Liver (tissue), 8 donors: ENCODE measurements at regions not wholly inside any gene's neighbourhood (a gene's known extent, or its start where the extent isn't known, plus 50 kb on each side); places are given as distances from the start of the nearest gene placed in this dataset.

Experiments
- DNase-seq: peaks from one replicate; pipeline ENCODE4 v3.0.0-alpha.2; 2017; ENCODE audit warnings: low spot score
- H3K27ac ChIP-seq, 2 donors: one replicate each; pipeline ENCODE4 v1.7.0; 2013; ENCODE audit warnings: inconsistent platforms in 2 of 2, low read length in 2 of 2, control low read depth in 1 of 2, low read depth in 1 of 2, mild to moderate bottlenecking in 1 of 2
- H3K27me3 ChIP-seq, 4 donors: one replicate each; pipeline versions ENCODE4 v1.6.1 to v1.7.0; 2013; ENCODE audit warnings: low read length in 3 of 4, inconsistent platforms in 1 of 4, mild to moderate bottlenecking in 1 of 4, moderate library complexity in 1 of 4; ENCODE audit not compliant: control insufficient read depth in 4 of 4, insufficient read depth in 4 of 4
- H3K36me3 ChIP-seq, 4 donors: one replicate each; pipeline versions ENCODE4 v1.6.1 to v1.7.0; 2013; ENCODE audit warnings: low read length in 3 of 4, mild to moderate bottlenecking in 3 of 4, low read depth in 1 of 4, moderate library complexity in 1 of 4; ENCODE audit not compliant: control insufficient read depth in 4 of 4, insufficient read depth in 3 of 4
- H3K4me1 ChIP-seq, 4 donors: one replicate each; pipeline versions ENCODE4 v1.6.1 to v1.7.0; 2013; ENCODE audit warnings: low read length in 3 of 4, mild to moderate bottlenecking in 3 of 4, moderate library complexity in 1 of 4; ENCODE audit not compliant: control insufficient read depth in 4 of 4, insufficient read depth in 4 of 4
- H3K4me3 ChIP-seq, 3 donors: one replicate each; pipeline versions ENCODE4 v1.6.1 to v1.7.0; 2013; ENCODE audit warnings: low read length in 3 of 3, control low read depth in 1 of 3, low read depth in 1 of 3, mild to moderate bottlenecking in 1 of 3
- H3K9ac ChIP-seq, 2 donors: one replicate each; pipeline ENCODE4 v1.7.0; 2013; ENCODE audit warnings: low read length in 2 of 2, mild to moderate bottlenecking in 2 of 2, moderate library complexity in 2 of 2, control low read depth in 1 of 2, low read depth in 1 of 2
- H3K9me3 ChIP-seq, 4 donors: one replicate each; pipeline versions ENCODE4 v1.6.1 to v1.7.0; 2013; ENCODE audit warnings: low read length in 3 of 4; ENCODE audit not compliant: control insufficient read depth in 4 of 4
- ATF3 ChIP-seq: IDR thresholded peaks from 2 replicates; pipeline ENCODE4 v1.6.1; 2016; ENCODE audit warnings: antibody characterized with exemption
- CTCF ChIP-seq: fragments of 150-350 bp; IDR thresholded peaks from 2 replicates; pipeline ENCODE4 v1.5.1; 2017; ENCODE audit warnings: improper control_type of control experiment, low read depth, low read length; ENCODE audit not compliant: missing input control
- FOXA1 ChIP-seq: IDR thresholded peaks from 2 replicates; pipeline ENCODE4 v1.6.1; 2016; ENCODE audit warnings: antibody characterized with exemption
- FOXA2 ChIP-seq: IDR thresholded peaks from 2 replicates; pipeline ENCODE4 v1.6.1; 2016; ENCODE audit warnings: antibody characterized with exemption
- HNF4A ChIP-seq, 2 donors: conservative IDR thresholded peaks; 2 replicates each; pipeline ENCODE4 v1.6.1; 2016; ENCODE audit warnings: antibody characterized with exemption in 2 of 2, mild to moderate bottlenecking in 2 of 2
- HNF4G ChIP-seq: IDR thresholded peaks from 2 replicates; pipeline ENCODE4 v1.6.1; 2016; ENCODE audit warnings: antibody characterized with exemption
- MAX ChIP-seq: IDR thresholded peaks from 2 replicates; pipeline ENCODE4 v1.6.1; 2016; ENCODE audit warnings: antibody characterized with exemption
- NR2F2 ChIP-seq: IDR thresholded peaks from 2 replicates; pipeline ENCODE4 v1.6.1; 2016; ENCODE audit warnings: antibody characterized with exemption
- RAD21 ChIP-seq, 2 donors: IDR thresholded peaks; 2 replicates each; pipeline ENCODE4 v1.6.1; 2016; ENCODE audit warnings: antibody characterized with exemption in 2 of 2, mild to moderate bottlenecking in 2 of 2
- REST ChIP-seq: IDR thresholded peaks from 2 replicates; pipeline ENCODE4 v1.6.1; 2016; ENCODE audit warnings: antibody characterized with exemption, mild to moderate bottlenecking
- RXRA ChIP-seq, 2 donors: IDR thresholded peaks; 2 replicates each; pipeline ENCODE4 v1.6.1; 2017 to 2018; ENCODE audit warnings: antibody characterized with exemption in 2 of 2, mild to moderate bottlenecking in 1 of 2
- SP1 ChIP-seq: IDR thresholded peaks from 2 replicates; pipeline ENCODE4 v1.6.1; 2018; ENCODE audit warnings: antibody characterized with exemption, mild to moderate bottlenecking
- TAF1 ChIP-seq: conservative IDR thresholded peaks from 2 replicates; pipeline ENCODE4 v1.6.1; 2016; ENCODE audit warnings: antibody characterized with exemption, mild to moderate bottlenecking
- YY1 ChIP-seq: IDR thresholded peaks from 2 replicates; pipeline ENCODE4 v1.6.1; 2016; ENCODE audit warnings: antibody characterized with exemption, mild to moderate bottlenecking
- ZBTB33 ChIP-seq: IDR thresholded peaks from 2 replicates; pipeline ENCODE4 v1.6.1; 2016; ENCODE audit warnings: antibody characterized with exemption
- WGBS: extraction: QIAGEN DNeasy Blood & Tissue Kit; methylation state at CpG from one replicate; pipeline ENCODE4 v1.1.7; 2013; 5-methylcytosine and 5-hydroxymethylcytosine counted together
- donor health status: healthy.
- donor health status: healthy.
- donor health status: healthy.
- donor health status: healthy.
- donor health status: healthy.

GRCh38 chr20:57791966-57792365, 82.2 kb upstream of the PMEPA1 start:
- TF ChIP-seq FOXA2: no peak
- no peak for TF ChIP-seq TAF1
- TF ChIP-seq RXRA (IDR thresholded peaks at IDR 0.05): no peak
- no peak for TF ChIP-seq MAX
- no peak for TF ChIP-seq HNF4A (conservative IDR thresholded peaks at IDR 0.05)
- no peak for TF ChIP-seq SP1
- TF ChIP-seq RAD21 (IDR thresholded peaks at IDR 0.05): no peak
- no peak for TF ChIP-seq HNF4G
- TF ChIP-seq ZBTB33: no peak
- no peak for TF ChIP-seq CTCF
- TF ChIP-seq ATF3: no peak
- no peak for TF ChIP-seq FOXA1
- TF ChIP-seq YY1: no peak
- TF ChIP-seq REST: no peak
- no peak for TF ChIP-seq NR2F2
- H3K4me3 ChIP-seq: no peak overlapping the region
- H3K27me3 ChIP-seq: peaks cover 0 to 6% (median 0%) of the 10 kb centered on the region in 4 donors
- H3K4me1 ChIP-seq: no peaks in the 10 kb centered on the region
- no peak for DNase-seq
- H3K27ac ChIP-seq: no peak overlapping the region
- 60% methylated on average over 8 of the region's 8 CpGs for WGBS
- no peaks in the 10 kb centered on the region for H3K36me3 ChIP-seq
- no peaks in the 10 kb centered on the region for H3K9me3 ChIP-seq
- H3K9ac ChIP-seq: no peak overlapping the region

GRCh38 chr20:57791178-57791962, 81.6 kb upstream of the PMEPA1 start:
- peaks cover 0 to 6% (median 0%) of the 10 kb centered on the region in 4 donors for H3K27me3 ChIP-seq

More at GRCh38 chr20:57791178-57791962, 81.6 kb upstream of the PMEPA1 start:
- no peaks in the 10 kb centered on the region for H3K4me1 ChIP-seq
- no peaks in the 10 kb centered on the region for H3K36me3 ChIP-seq
- H3K27ac ChIP-seq: no peak overlapping the region
- DNase-seq: no peak
- H3K9ac ChIP-seq: no peak overlapping the region
- TF ChIP-seq NR2F2 (no peak), CTCF (no peak), YY1 (no peak), ZBTB33 (no peak), FOXA1 (no peak), ATF3 (no peak)
- H3K9me3 ChIP-seq: no peaks in the 10 kb centered on the region
- no peak overlapping the region for H3K4me3 ChIP-seq
- 81% methylated on average over 15 of the region's 15 CpGs for WGBS
